ENCODE measurements at regions not wholly inside any gene's neighbourhood (a gene's known extent, or its start where the extent isn't known, plus 50 kb on each side); places are given as distances from the start of the nearest gene placed in this dataset.

- TF ChIP-seq POLR2A (IDR thresholded peaks at IDR 0.05; ENCODE audit: low read depth, low read length) (no peak), RAD21 (IDR thresholded peaks at IDR 0.05; ENCODE audit: low read length) (no peak), USF2 (IDR thresholded peaks at IDR 0.05; ENCODE audit: low read depth, low read length) (no peak), CTCF (conservative IDR thresholded peaks at IDR 0.05; ENCODE audit: low read depth, low read length) (no peak), CHD1 (IDR thresholded peaks at IDR 0.05; ENCODE audit: low read depth, low read length) (no peak)
Observed at GRCh38 chr6:167746975-167747374, 79.7 kb upstream of the AFDN start.

Data from IMR-90 (cell line).